SH-SY5Y (cell line): ENCODE measurements at regions not wholly inside any gene's neighbourhood (a gene's known extent, or its start where the extent isn't known, plus 50 kb on each side); places are given as distances from the start of the nearest gene placed in this dataset.

Experiments used
- GATA2 ChIP-seq: IDR thresholded peaks from 2 replicates; pipeline ENCODE4 v1.6.1; 2011; ENCODE audit warnings: mild to moderate bottlenecking, low read depth, low read length
- GATA3 ChIP-seq: IDR thresholded peaks from 2 replicates; pipeline ENCODE4 v1.6.1; 2011; ENCODE audit warnings: low read depth, mild to moderate bottlenecking, low read length, moderate library complexity

GRCh38 chr6:28638787-28639430 lies 113.2 kb downstream of the GPX5 start:
- no peak for TF ChIP-seq GATA2
- no peak for TF ChIP-seq GATA3
